VCaP (cell line): ENCODE measurements at regions not wholly inside any gene's neighbourhood (a gene's known extent, or its start where the extent isn't known, plus 50 kb on each side); places are given as distances from the start of the nearest gene placed in this dataset.

Experiments used
- H3K27ac ChIP-seq: fragments of 450-650 bp; 2 replicates; pipeline ENCODE4 v1.5.1; 2017
- TF ChIP-seq, protein P1 (sequence below): fragments of 450-650 bp; conservative IDR thresholded peaks from 2 replicates; pipeline ENCODE4 v1.5.1; 2017; ENCODE audit warnings: mild to moderate bottlenecking, moderate library complexity

GRCh38 chr1:25130895-25131294, 101.4 kb downstream of the SYF2 start:
- no peak overlapping the region for H3K27ac ChIP-seq
- TF ChIP-seq, protein P1, sequence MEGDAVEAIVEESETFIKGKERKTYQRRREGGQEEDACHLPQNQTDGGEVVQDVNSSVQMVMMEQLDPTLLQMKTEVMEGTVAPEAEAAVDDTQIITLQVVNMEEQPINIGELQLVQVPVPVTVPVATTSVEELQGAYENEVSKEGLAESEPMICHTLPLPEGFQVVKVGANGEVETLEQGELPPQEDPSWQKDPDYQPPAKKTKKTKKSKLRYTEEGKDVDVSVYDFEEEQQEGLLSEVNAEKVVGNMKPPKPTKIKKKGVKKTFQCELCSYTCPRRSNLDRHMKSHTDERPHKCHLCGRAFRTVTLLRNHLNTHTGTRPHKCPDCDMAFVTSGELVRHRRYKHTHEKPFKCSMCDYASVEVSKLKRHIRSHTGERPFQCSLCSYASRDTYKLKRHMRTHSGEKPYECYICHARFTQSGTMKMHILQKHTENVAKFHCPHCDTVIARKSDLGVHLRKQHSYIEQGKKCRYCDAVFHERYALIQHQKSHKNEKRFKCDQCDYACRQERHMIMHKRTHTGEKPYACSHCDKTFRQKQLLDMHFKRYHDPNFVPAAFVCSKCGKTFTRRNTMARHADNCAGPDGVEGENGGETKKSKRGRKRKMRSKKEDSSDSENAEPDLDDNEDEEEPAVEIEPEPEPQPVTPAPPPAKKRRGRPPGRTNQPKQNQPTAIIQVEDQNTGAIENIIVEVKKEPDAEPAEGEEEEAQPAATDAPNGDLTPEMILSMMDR: no peak

GRCh38 chr1:25129380-25129779, 102.9 kb downstream of the SYF2 start:
- no peak overlapping the region for H3K27ac ChIP-seq

GRCh38 chr1:25128121-25128621, 104.1 kb downstream of the SYF2 start:
- no peak overlapping the region for H3K27ac ChIP-seq
- TF ChIP-seq, protein P1: no peak

More at GRCh38 chr1:25129380-25129779, 102.9 kb downstream of the SYF2 start:
- TF ChIP-seq, protein P1: no peak

- H3K27ac ChIP-seq: no peak overlapping the region
- TF ChIP-seq, protein P1: no peak
Measured at GRCh38 chr1:25126562-25126961, 105.7 kb downstream of the SYF2 start.

GRCh38 chr1:25123551-25123950, 108.8 kb downstream of the SYF2 start:
- TF ChIP-seq, protein P1: no peak
- H3K27ac ChIP-seq: no peak overlapping the region

DNA sequence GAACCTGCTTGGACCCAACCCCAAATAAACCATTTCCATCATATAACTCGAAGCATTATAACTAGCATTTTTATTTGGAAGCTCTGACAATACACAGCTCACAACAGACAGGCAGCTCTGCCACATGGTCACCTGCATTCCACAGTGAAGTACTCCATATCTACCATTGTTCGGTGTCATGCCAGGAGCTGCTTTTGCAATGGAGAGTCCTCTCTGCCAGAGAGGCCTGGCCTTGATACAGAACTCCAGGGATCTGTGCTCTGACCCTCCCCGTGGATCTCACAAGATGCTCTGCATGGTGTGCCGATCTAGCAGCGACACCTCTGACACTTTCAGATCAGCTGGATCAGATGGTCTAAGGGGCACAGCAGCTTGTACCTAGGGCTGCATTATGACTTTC, 109.6 kb downstream of the SYF2 start:
- TF ChIP-seq, protein P1: no peak
- H3K27ac ChIP-seq: no peak overlapping the region

- TF ChIP-seq, protein P1: no peak
- no peak overlapping the region for H3K27ac ChIP-seq
Measured at GRCh38 chr1:25120281-25120680, 112.0 kb downstream of the SYF2 start.
